Loucy (cell line): ENCODE measurements at regions not wholly inside any gene's neighbourhood (a gene's known extent, or its start where the extent isn't known, plus 50 kb on each side); places are given as distances from the start of the nearest gene placed in this dataset.
"Not testable (repeated sequence)": the region's sequence is repeated elsewhere in the genome, so short reads cannot be mapped to it uniquely, and the experiment has no call there.

Experiments used
- CTCF ChIP-seq: fragments of 200-600 bp; sonication (generic); conservative IDR thresholded peaks from 2 replicates; pipeline ENCODE4 v1.5.1; 2014; ENCODE audit warnings: mild to moderate bottlenecking, antibody characterized with exemption, low read length
- EZH2phosphoT487 ChIP-seq: fragments of 200-600 bp; IDR thresholded peaks from 2 replicates; pipeline ENCODE4 v1.6.1; 2018; ENCODE audit warnings: antibody characterized with exemption, mild to moderate bottlenecking, moderate library complexity, borderline replicate concordance

- TF ChIP-seq CTCF, EZH2phosphoT487: not testable (repeated sequence)
These were observed 203.9 kb downstream of the SPATA31A1 start for GRCh38 chr9:39559384-39559783.
